GM21515 (cell line): ENCODE measurements at regions not wholly inside any gene's neighbourhood (a gene's known extent, or its start where the extent isn't known, plus 50 kb on each side); places are given as distances from the start of the nearest gene placed in this dataset.

Experiments
- ATAC-seq: cut with Tn5 transposase; IDR thresholded peaks from one replicate; pipeline ENCODE4 v1.9.1; 2021; ENCODE audit not compliant: unreplicated experiment

- ATAC-seq: no peak
Measured at GRCh38 chr22:47558828-47559700, 796.6 kb downstream of the TBC1D22A start.

- no peak for ATAC-seq
Measured at GRCh38 chr22:47556473-47556872, 794.0 kb downstream of the TBC1D22A start.

DNA sequence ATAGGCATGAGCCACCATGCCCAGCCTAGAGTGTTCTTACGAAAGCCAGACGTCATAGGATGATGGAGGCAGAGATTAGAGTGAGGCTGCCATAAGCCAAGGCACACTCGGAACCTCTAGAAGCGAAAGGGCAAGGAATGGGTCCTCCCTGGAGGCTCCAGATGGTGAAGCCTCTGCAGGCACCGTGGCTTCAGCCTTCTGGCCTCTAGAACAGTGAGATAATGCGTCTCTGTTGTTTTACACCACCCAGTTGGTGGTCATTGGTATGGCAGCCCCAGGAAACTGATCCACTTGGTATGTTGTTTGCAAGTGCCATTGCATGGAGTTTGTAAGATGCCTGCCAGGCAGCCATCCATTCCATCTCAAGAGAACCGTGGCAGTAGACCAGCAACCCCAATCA is 791.0 kb downstream of the TBC1D22A start:
- ATAC-seq: no peak

DNA sequence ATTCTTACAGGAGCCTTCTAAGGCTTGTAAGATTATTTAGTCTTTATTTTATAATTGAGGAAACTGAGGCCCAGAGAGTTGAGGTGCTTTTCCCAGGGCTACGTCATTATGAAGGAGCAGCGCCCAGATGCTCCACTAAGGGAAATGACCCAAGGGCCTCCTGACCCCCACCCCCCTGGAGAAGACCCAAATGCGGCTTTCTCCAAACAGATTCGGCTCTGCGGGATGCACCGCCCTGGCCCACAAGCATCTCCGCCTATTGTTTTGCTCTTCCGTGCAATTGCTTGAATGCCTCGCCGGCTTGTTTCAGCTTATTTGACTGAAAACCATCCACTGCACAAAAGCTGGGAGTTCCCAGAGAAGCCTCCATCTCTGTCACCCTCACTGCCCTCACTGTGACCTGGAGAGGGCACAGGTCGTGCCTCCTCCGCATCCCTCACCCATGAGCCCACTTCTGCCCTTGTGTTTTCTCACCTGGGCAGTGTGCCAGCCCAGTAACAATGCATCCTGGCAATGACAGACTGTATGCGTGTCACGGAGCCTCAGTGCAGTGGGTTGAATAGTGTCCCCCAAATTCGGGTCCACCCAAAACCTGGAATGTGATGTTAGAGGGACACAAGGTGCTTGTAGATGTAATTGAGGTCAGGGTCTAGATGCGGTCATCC is 790.2 kb downstream of the TBC1D22A start:
- no peak for ATAC-seq

GRCh38 chr22:47552024-47552423 is 789.6 kb downstream of the TBC1D22A start:
- no peak for ATAC-seq

- ATAC-seq: no peak
Measured at GRCh38 chr22:47551431-47551775, 789.0 kb downstream of the TBC1D22A start.

DNA sequence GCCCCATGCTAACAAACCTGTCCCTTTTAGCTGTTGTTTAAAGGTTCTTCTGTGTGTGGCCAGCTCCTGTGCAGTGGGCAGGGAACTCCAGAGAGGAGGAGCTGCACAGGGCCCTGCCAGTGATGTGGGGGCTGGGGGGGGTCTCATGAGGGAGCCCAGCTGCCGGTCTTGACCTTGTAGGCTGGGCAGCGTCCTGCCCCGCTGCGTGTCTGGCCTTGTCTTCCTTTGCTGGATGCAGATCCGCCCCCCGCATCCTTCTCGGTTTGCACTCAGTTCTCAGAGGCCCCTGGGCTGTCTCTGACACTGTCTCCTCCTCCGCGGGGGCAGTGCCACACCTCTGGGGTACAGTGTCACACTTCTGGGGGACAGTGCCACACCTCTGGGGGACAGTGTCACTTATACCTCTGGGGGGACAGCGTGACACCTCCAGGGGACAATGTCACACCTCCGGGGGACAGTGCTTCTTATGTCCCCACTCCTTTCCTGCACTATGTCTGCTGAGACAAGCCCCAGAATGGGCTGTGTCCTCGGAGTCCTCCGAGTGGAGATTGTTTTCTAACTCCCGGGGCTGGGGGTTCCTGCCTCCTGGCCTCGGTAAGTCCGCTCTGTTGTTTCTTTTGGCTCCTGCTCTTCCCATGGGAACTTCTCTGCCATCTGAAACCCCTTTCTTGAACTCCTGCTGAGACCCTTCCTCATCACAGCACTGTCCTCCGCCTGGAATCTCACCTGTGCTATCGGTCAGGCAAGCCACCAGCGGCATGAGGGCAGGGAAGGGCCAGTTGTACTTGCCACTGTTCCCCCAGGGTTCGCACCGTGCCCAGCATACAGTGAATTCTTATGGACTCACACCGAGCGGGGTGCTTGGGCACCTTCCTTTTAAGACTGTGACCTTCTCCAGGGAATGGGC is 788.3 kb downstream of the TBC1D22A start:
- no peak for ATAC-seq

DNA sequence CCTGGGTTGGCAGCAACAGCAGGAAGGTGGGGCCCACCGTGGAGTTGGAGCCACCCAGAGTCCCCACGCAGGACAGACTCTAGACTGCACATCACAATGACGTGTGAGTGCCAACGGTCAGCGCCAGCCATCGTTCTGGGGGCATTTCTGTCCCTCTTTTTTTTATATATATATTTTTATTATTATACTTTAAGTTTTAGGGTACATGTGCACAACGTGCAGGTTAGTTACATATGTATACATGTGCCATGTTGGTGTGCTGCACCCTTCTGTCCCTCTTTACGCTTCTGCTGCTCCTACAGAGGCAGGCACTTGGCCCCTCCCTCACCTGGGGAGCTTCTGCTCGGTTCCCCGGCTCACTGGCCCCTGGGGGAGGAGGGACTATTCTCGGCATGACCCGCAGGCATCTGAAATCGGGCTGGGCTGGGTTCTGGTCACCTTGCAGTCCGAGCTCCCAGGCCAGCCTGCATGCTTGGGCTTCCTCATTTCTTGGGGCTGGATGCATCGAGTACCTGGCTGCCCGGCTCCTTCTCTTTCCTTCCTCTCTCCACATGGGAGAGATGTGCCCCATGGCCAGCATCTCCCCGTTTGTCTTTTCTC is 787.4 kb downstream of the TBC1D22A start:
- ATAC-seq: no peak

DNA sequence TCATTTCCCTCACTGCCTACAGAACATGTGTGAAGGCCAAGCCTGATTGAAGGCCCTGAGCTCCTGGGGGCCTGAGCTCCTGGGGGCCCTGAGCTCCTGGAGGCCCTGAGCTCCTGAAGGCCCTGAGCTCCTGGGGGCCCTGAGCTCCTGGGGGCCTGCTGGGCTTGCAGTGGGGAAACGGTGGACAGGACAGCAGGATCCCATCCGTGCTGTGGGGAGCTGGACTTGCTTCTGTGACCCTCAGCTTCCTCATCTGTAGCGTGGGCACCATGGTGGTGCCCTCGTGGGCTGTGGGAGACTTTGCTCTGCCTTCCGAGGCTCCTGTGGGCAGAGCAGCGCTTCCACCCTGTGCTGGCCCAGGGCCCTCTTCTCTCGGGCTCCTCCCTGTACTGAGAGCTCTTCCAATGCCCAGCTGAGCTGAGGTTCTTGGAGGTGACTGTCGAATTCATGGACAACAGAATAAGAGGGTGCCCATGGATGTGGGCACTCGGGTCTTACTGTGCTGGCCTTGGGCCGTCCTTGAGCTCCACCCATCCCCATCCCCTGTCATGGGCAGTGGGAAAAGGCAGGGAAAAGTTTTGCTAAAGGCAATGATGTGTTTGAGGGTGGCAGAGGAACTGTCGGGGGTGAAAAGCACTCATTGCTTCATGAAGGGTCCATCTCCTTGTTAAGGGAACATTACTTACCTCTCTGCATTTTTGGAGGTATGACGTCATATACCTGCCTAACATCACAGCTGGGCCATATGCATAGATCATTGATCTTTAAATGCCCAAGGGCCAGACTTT is 786.7 kb downstream of the TBC1D22A start:
- no peak for ATAC-seq

DNA sequence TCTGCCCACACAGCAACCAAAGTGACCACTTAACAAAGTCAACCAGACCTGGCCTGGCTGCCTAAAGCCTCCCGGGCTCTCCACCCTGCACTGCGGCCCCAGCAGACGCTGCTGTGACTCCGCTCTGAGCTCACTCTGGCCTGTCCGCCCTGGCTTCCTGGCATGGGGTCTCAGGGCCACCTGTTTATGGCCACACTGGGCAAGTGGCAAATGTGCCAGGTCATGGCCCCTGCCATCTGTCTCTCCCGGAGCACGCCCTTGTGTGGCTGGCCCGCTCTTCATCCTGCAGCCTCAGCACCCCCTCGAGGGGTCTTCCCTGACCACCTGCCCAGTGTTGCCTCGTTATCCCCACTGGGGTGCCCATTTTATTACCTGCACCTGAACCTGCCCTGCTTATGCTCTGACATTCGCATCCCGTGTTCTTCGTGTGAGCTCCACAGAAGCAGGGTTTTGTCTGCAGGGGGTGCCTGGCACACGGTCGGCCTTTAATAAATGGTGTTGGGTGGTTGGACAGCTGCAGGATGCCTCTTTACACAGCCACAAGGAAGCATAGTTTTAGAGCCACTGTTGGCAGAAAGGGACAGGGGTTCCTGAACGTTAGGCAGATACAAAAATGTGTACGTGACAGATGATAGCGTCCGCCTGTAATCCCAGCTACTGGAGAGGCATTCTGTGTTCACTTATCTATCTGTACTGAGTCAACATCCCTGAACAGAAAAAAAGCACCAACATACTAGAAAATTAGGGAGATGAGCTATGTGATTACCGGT is 785.6 kb downstream of the TBC1D22A start:
- no peak for ATAC-seq

DNA sequence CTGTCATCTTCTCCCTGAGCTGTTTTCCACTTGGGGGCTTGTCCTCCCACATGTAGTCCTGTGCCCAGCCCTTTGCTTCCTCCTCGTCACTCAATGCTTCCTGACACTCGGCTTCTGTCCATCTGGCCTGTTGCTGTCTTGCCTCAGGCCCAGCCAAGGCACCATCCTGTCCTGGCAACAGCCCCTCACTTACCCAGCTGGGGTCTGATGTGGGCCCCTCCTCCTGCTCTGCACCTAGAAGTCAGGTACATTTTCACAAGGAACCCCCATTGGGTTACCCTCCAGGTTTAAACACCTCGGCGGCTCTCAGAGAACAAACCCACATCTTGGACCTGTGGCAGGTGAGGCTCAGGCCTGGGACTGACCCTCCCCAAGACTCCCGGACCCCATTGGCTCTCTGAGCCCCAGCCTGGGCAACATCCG is 784.8 kb downstream of the TBC1D22A start:
- no peak for ATAC-seq

- ATAC-seq: no peak
Measured at GRCh38 chr22:47544696-47545095, 782.2 kb downstream of the TBC1D22A start.

GRCh38 chr22:47543447-47543846 is 781.0 kb downstream of the TBC1D22A start:
- ATAC-seq: no peak

DNA sequence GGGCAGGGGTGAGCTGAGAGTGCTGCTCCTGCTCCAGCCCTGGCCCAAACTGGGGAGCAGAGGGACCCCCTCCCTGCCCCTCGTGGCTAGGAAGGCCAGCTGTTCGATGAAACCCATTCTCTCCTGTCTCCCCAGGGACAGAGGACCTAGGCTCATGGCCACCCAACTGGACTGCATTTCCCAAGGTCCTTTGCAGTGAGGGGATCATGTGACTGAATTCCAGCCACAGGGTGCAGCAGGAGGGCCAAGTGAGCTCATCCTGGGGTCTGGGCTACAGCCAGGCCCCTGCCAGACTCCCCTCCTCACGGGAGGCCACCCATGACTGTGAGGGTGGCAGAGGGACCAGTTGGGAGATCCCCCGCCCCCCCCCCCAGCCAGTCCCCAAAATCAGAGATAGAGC is 777.6 kb downstream of the TBC1D22A start:
- no peak for ATAC-seq

- no peak for ATAC-seq
Measured at GRCh38 chr22:47539374-47539773, 776.9 kb downstream of the TBC1D22A start.

DNA sequence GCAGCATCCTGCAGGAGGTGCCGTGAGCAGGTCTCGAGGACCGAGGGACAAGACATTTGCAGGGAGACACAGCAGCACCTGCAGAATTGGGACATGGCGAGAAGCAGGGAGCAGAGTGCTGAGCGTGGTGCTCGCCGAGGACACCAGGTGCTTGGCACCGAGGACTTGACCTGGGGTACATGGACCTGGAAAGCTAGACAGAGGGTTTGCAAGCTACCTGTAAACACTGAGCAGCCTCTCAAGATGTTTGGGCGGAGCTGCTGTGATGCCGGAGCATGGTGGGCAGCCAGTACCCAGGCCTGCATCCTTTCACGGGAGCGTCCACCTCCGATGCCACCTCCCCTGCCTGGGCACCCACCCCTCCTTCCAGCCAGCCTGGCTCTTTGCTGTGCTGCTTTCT is 773.2 kb downstream of the TBC1D22A start:
- no peak for ATAC-seq

DNA sequence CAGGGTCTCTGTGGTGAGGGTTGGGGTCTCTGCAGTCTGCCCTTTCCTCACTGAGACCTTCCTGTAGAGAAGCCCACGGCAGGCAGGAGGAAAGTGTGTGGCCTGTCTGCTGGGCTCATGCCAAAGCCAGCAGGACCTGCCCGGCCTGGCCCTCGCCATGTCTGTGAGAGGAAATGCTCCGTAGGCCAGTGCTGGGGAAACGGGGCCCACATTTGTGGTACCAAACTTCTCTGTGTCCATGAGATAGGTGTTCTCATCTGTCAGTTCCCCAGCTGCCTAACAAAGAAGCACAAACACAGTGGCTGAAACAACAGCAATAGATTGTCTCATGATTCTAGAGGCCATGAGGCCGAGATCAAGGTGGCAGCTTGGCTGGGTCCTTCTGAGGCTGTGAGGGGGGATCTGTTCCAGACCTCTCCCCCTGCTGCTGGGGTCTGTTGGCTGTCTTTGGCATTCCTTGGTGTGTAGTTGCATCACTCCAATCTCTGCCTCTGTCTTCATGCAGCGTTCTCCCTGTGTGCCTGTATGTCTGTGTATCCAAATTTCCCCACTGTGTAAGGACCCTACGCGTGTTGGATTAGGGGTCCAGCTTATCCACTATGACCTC is 772.5 kb downstream of the TBC1D22A start:
- no peak for ATAC-seq

- no peak for ATAC-seq
Measured at GRCh38 chr22:47533961-47534803, 771.7 kb downstream of the TBC1D22A start.
